IMR-90 (cell line): ENCODE measurements at regions not wholly inside any gene's neighbourhood (a gene's known extent, or its start where the extent isn't known, plus 50 kb on each side); places are given as distances from the start of the nearest gene placed in this dataset.

Experiments
- RAD21 ChIP-seq: IDR thresholded peaks from 2 replicates; pipeline ENCODE4 v1.6.1; 2012; ENCODE audit warnings: low read length, improper control_type of control experiment
- TF ChIP-seq, protein P1 (sequence below): conservative IDR thresholded peaks from 2 replicates; pipeline ENCODE4 v1.5.1; 2012; ENCODE audit warnings: mild to moderate bottlenecking, low read depth, low read length, improper control_type of control experiment

DNA sequence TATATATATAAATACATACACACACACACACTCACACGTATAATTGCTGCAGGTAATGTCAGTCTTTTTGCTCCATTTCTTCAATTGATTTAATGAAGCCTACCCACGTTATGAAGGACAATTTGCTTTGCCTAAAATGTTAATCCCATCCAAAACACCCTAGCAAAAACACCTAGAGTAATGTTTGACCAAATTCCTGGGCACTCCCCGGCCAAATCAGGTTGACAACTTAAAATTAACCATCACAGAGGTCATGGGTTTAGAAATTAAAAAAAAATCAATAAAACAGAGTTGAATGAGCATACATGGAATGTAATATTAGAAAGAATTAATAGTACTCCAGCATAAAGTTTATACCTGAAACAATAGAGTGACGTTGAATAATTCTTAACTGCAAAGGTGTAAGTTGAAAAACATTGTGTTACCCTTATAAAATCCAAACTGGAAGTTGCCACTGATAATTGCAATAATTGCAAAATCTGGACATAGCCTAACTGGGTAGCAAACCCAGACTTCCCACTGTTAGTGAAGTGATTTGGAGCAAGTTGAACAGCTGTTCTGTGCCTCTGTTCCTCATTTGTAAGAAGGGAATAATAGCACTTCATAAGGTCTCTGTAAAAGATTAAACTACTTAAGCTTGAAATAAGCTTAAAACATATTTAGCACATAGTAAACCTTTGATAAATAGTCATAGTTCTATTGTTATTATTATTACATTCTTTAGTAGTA is 2120.5 kb downstream of the PCDH7 start:
- no peak for TF ChIP-seq RAD21
- TF ChIP-seq, protein P1, sequence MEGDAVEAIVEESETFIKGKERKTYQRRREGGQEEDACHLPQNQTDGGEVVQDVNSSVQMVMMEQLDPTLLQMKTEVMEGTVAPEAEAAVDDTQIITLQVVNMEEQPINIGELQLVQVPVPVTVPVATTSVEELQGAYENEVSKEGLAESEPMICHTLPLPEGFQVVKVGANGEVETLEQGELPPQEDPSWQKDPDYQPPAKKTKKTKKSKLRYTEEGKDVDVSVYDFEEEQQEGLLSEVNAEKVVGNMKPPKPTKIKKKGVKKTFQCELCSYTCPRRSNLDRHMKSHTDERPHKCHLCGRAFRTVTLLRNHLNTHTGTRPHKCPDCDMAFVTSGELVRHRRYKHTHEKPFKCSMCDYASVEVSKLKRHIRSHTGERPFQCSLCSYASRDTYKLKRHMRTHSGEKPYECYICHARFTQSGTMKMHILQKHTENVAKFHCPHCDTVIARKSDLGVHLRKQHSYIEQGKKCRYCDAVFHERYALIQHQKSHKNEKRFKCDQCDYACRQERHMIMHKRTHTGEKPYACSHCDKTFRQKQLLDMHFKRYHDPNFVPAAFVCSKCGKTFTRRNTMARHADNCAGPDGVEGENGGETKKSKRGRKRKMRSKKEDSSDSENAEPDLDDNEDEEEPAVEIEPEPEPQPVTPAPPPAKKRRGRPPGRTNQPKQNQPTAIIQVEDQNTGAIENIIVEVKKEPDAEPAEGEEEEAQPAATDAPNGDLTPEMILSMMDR: no peak
